HG02981 (cell line): ENCODE measurements at regions not wholly inside any gene's neighbourhood (a gene's known extent, or its start where the extent isn't known, plus 50 kb on each side); places are given as distances from the start of the nearest gene placed in this dataset.
"Not testable (repeated sequence)": the region's sequence is repeated elsewhere in the genome, so short reads cannot be mapped to it uniquely, and the experiment has no call there.

Experiments used
- ATAC-seq: cut with Tn5 transposase; IDR thresholded peaks from one replicate; pipeline ENCODE4 v1.9.1; 2021; ENCODE audit warnings: mild to moderate bottlenecking, moderate library complexity; ENCODE audit not compliant: unreplicated experiment

GRCh38 chr3:115204475-115204874 lies 57.4 kb upstream of the ZBTB20 start:
- no peak for ATAC-seq

GRCh38 chr3:115208066-115208750 lies 61.1 kb upstream of the ZBTB20 start:
- no peak for ATAC-seq

GRCh38 chr3:115211810-115212492 lies 64.9 kb upstream of the ZBTB20 start:
- no peak for ATAC-seq

GRCh38 chr3:115212615-115213014 lies 65.5 kb upstream of the ZBTB20 start:
- no peak for ATAC-seq

- ATAC-seq = not testable (repeated sequence)
These were observed 66.0 kb upstream of the ZBTB20 start for GRCh38 chr3:115213052-115213451.

- ATAC-seq = no peak
These were observed 70.2 kb upstream of the ZBTB20 start for GRCh38 chr3:115217292-115217677.

- peak; percentile 61 for ATAC-seq
These were observed 70.8 kb upstream of the ZBTB20 start for GRCh38 chr3:115217678-115218451.

- ATAC-seq = no peak
These were observed 71.8 kb upstream of the ZBTB20 start for GRCh38 chr3:115218859-115219258.

- no peak for ATAC-seq
These were observed 77.6 kb upstream of the ZBTB20 start for GRCh38 chr3:115224687-115225086.

GRCh38 chr3:115226844-115227445 lies 79.9 kb upstream of the ZBTB20 start:
- no peak for ATAC-seq

- no peak for ATAC-seq
These were observed 80.4 kb upstream of the ZBTB20 start for GRCh38 chr3:115227461-115227860.

GRCh38 chr3:115228266-115228665 lies 81.2 kb upstream of the ZBTB20 start:
- no peak for ATAC-seq

- no peak for ATAC-seq
These were observed 85.1 kb upstream of the ZBTB20 start for GRCh38 chr3:115232167-115232566.

- no peak for ATAC-seq
These were observed 85.9 kb upstream of the ZBTB20 start for GRCh38 chr3:115233021-115233420.

- ATAC-seq = no peak
These were observed 89.4 kb upstream of the ZBTB20 start for GRCh38 chr3:115236496-115236895.

- no peak for ATAC-seq
These were observed 92.6 kb upstream of the ZBTB20 start for GRCh38 chr3:115239717-115240116.

- no peak for ATAC-seq
These were observed 97.3 kb upstream of the ZBTB20 start for GRCh38 chr3:115244350-115244749.

GRCh38 chr3:115245438-115245837 lies 98.3 kb upstream of the ZBTB20 start:
- no peak for ATAC-seq

GRCh38 chr3:115245899-115246298 lies 98.8 kb upstream of the ZBTB20 start:
- ATAC-seq = no peak

- ATAC-seq = no peak
These were observed 99.5 kb upstream of the ZBTB20 start for GRCh38 chr3:115246461-115247020.

- no peak for ATAC-seq
These were observed 101.2 kb upstream of the ZBTB20 start for GRCh38 chr3:115248274-115248673.
